H9 (cell line): ENCODE measurements at regions not wholly inside any gene's neighbourhood (a gene's known extent, or its start where the extent isn't known, plus 50 kb on each side); places are given as distances from the start of the nearest gene placed in this dataset.

Experiments
- DNase-seq: peaks from one replicate; pipeline ENCODE4 v3.0.0-alpha.2; 2017
- H2AFZ ChIP-seq: one replicate; pipeline ENCODE4 v1.6.1; 2013; ENCODE audit warnings: mild to moderate bottlenecking, low read length, control low read depth, moderate library complexity
- H2AK5ac ChIP-seq: 2 replicates; pipeline ENCODE4 v1.6.1; 2013; ENCODE audit warnings: low read length, control low read depth, mixed read lengths; ENCODE audit not compliant: insufficient read length
- H2BK120ac ChIP-seq: one replicate; pipeline ENCODE4 v1.6.1; 2013; ENCODE audit warnings: low read depth, mild to moderate bottlenecking, low read length, control low read depth, inconsistent platforms; ENCODE audit not compliant: poor library complexity, severe bottlenecking
- H2BK12ac ChIP-seq: 2 replicates; pipeline ENCODE4 v1.6.1; 2013; ENCODE audit warnings: low read length, control low read depth, mixed read lengths, low read depth; ENCODE audit not compliant: insufficient read length
- H2BK15ac ChIP-seq: 2 replicates; pipeline ENCODE4 v1.6.1; 2013; ENCODE audit warnings: low read depth, low read length, control low read depth
- H2BK20ac ChIP-seq: one replicate; pipeline ENCODE4 v1.6.1; 2013; ENCODE audit warnings: low read depth, mild to moderate bottlenecking, low read length, control low read depth, inconsistent platforms; ENCODE audit not compliant: poor library complexity, severe bottlenecking
- H2BK5ac ChIP-seq: 2 replicates; pipeline ENCODE4 v1.6.1; 2013; ENCODE audit warnings: low read length, control low read depth, mixed read lengths; ENCODE audit not compliant: insufficient read length
- H3K14ac ChIP-seq: 2 replicates; pipeline ENCODE4 v1.6.1; 2013; ENCODE audit warnings: low read length, control low read depth; ENCODE audit not compliant: insufficient read depth
- H3K18ac ChIP-seq: 2 replicates; pipeline ENCODE4 v1.6.1; 2013; ENCODE audit warnings: low read depth, mild to moderate bottlenecking, mixed read lengths, low read length, control low read depth; ENCODE audit not compliant: insufficient read length
- H3K23ac ChIP-seq: 2 replicates; pipeline ENCODE4 v1.6.1; 2013; ENCODE audit warnings: low read length, control low read depth, mixed read lengths, low read depth; ENCODE audit not compliant: insufficient read length
- H3K23me2 ChIP-seq: 2 replicates; pipeline ENCODE4 v1.6.1; 2013; ENCODE audit warnings: low read depth, mild to moderate bottlenecking, mixed read lengths, low read length, control low read depth; ENCODE audit not compliant: insufficient read length, poor library complexity, severe bottlenecking
- H3K27ac ChIP-seq: 2 replicates; pipeline ENCODE4 v1.5.1; 2013; ENCODE audit warnings: low read length, control low read depth, mixed read lengths, low read depth; ENCODE audit not compliant: insufficient read length
- H3K27me3 ChIP-seq: 2 replicates; pipeline ENCODE4 v1.6.1; 2013; ENCODE audit warnings: low read length, control low read depth, inconsistent platforms; ENCODE audit not compliant: insufficient read depth
- H3K4ac ChIP-seq: 2 replicates; pipeline ENCODE4 v1.6.1; 2013; ENCODE audit warnings: low read depth, mild to moderate bottlenecking, control low read depth, inconsistent platforms, low read length, moderate library complexity
- H3K4me1 ChIP-seq: 2 replicates; pipeline ENCODE4 v1.6.1; 2013; ENCODE audit warnings: low read length, control low read depth, inconsistent platforms; ENCODE audit not compliant: insufficient read depth
- H3K4me2 ChIP-seq: 2 replicates; pipeline ENCODE4 v1.6.1; 2013; ENCODE audit warnings: low read length, control low read depth, mixed read lengths; ENCODE audit not compliant: insufficient read length, insufficient read depth
- H3K56ac ChIP-seq: 2 replicates; pipeline ENCODE4 v1.6.1; 2013; ENCODE audit warnings: low read depth, mild to moderate bottlenecking, mixed read lengths, low read length, control low read depth; ENCODE audit not compliant: insufficient read length
- H3K79me1 ChIP-seq: 2 replicates; pipeline ENCODE4 v1.6.1; 2013; ENCODE audit warnings: low read depth, mild to moderate bottlenecking, moderate library complexity, low read length, control low read depth, inconsistent platforms; ENCODE audit not compliant: insufficient read depth, poor library complexity, severe bottlenecking
- H3K79me2 ChIP-seq: 2 replicates; pipeline ENCODE4 v1.6.1; 2013; ENCODE audit warnings: low read length, control low read depth, inconsistent platforms; ENCODE audit not compliant: insufficient read depth
- H3K9ac ChIP-seq: 2 replicates; pipeline ENCODE4 v1.6.1; 2013; ENCODE audit warnings: low read length, control low read depth, mixed read lengths; ENCODE audit not compliant: insufficient read length; ENCODE audit errors: extremely low read depth
- H3K9me3 ChIP-seq: one replicate; pipeline ENCODE4 v1.6.1; 2013; ENCODE audit warnings: low read depth, low read length, inconsistent platforms; ENCODE audit not compliant: control insufficient read depth
- H3T11ph ChIP-seq: one replicate; pipeline ENCODE4 v1.6.1; 2013; ENCODE audit warnings: mild to moderate bottlenecking, low read length, control low read depth, inconsistent platforms
- H4K20me1 ChIP-seq: one replicate; pipeline ENCODE4 v1.6.1; 2013; ENCODE audit not compliant: control insufficient read depth, insufficient read length, insufficient read depth
- H4K5ac ChIP-seq: 2 replicates; pipeline ENCODE4 v1.6.1; 2013; ENCODE audit warnings: low read depth, mild to moderate bottlenecking, mixed read lengths, low read length, control low read depth; ENCODE audit not compliant: insufficient read length
- H4K8ac ChIP-seq: replicated peaks from 2 replicates; pipeline ENCODE4 v1.6.1; 2013; ENCODE audit warnings: low read length, control low read depth, mixed read lengths, low read depth; ENCODE audit not compliant: insufficient read length
- H4K91ac ChIP-seq: 2 replicates; pipeline ENCODE4 v1.6.1; 2013; ENCODE audit warnings: low read depth, mild to moderate bottlenecking, moderate library complexity, mixed read lengths, low read length, control low read depth; ENCODE audit not compliant: insufficient read length
- H3K27ac Mint-ChIP-seq, 3 experiments: 2 replicates in 2 of 3; 3 replicates in 1 of 3; pipeline ENCODE4 v1.8.0; 2020 to 2021; ENCODE audit warnings: mixed read lengths in 3 of 3, mild to moderate bottlenecking in 1 of 3, moderate library complexity in 1 of 3
- H3K27me3 Mint-ChIP-seq: 2 replicates; pipeline ENCODE4 v1.8.0; 2021; ENCODE audit warnings: low read depth, mild to moderate bottlenecking, moderate library complexity, mixed read lengths
- H3K36me3 Mint-ChIP-seq, 3 experiments: 2 replicates in 2 of 3; 3 replicates in 1 of 3; pipeline ENCODE4 v1.8.0; 2020 to 2021; ENCODE audit warnings: low read depth in 3 of 3, mixed read lengths in 3 of 3; ENCODE audit not compliant: insufficient read depth in 1 of 3
- H3K4me1 Mint-ChIP-seq, 2 experiments: 2 replicates each; pipeline ENCODE4 v1.8.0; 2020; ENCODE audit warnings: mixed read lengths in 2 of 2
- H3K4me3 Mint-ChIP-seq, 2 experiments: 2 replicates in 1 of 2; 3 replicates in 1 of 2; pipeline ENCODE4 v1.8.0; 2020 to 2021; ENCODE audit warnings: mild to moderate bottlenecking in 2 of 2, mixed read lengths in 2 of 2, moderate library complexity in 1 of 2
- H3K9me3 Mint-ChIP-seq, 2 experiments: 2 replicates in 1 of 2; 3 replicates in 1 of 2; pipeline ENCODE4 v1.8.0; 2020; ENCODE audit warnings: mild to moderate bottlenecking in 2 of 2, mixed read lengths in 2 of 2, moderate library complexity in 1 of 2
- CTCF ChIP-seq: fragments of 200-600 bp; sonication (generic); conservative IDR thresholded peaks from 3 replicates; pipeline ENCODE4 v1.8.0; 2021; ENCODE audit warnings: antibody characterized with exemption, mild to moderate bottlenecking
- WGBS: extraction: QIAGEN DNeasy Blood & Tissue Kit; methylation state at CpG from one replicate; pipeline ENCODE4 v1.1.7; 2013; ENCODE audit warnings: missing lambda C conversion rate, low lambda C conversion rate, mixed read lengths; ENCODE audit not compliant: insufficient read length; ENCODE audit errors: extremely low coverage; 5-methylcytosine and 5-hydroxymethylcytosine counted together

- Histone ChIP-seq H2AK5ac (no peak overlapping the region), H4K5ac (no peak overlapping the region), H2BK5ac (no peak overlapping the region), H2BK15ac (no peak overlapping the region), H2BK20ac (no peak overlapping the region), H3K9me3 (no peaks in the 10 kb centered on the region), H3K9ac (no peak overlapping the region), H3K56ac (no peak overlapping the region), H2BK12ac (no peak overlapping the region), H2BK120ac (no peak overlapping the region), H4K8ac (no peak overlapping the region), H3K23ac (no peak overlapping the region), H3K27ac (no peak overlapping the region), H4K91ac (no peak overlapping the region), H3K23me2 (no peaks in the 10 kb centered on the region), H3K79me1 (no peaks in the 10 kb centered on the region), H4K20me1 (no peaks in the 10 kb centered on the region), H3K27me3 (no peaks in the 10 kb centered on the region), H3K14ac (no peak overlapping the region), H3K4ac (no peak overlapping the region), H2AFZ (no peak overlapping the region), H3K79me2 (no peaks in the 10 kb centered on the region), H3T11ph (no peak overlapping the region), H3K4me1 (no peaks in the 10 kb centered on the region; the same call in none of the 2 replicates), H3K4me2 (no peak overlapping the region), H3K18ac (no peak overlapping the region)
- no peak for TF ChIP-seq CTCF
- H3K36me3 Mint-ChIP-seq, result no peaks in the 10 kb centered on the region
- no peak for DNase-seq
- 100% methylated on average over 1 of the region's 3 CpGs for WGBS
- H3K4me3 Mint-ChIP-seq, result no peak overlapping the region
- H3K27ac Mint-ChIP-seq, result no peak overlapping the region
- H3K4me1 Mint-ChIP-seq, result peaks cover 9 to 10% of the 10 kb centered on the region in 2 experiments
- no peaks in the 10 kb centered on the region for H3K9me3 Mint-ChIP-seq
- no peaks in the 10 kb centered on the region for H3K27me3 Mint-ChIP-seq
Measured at GRCh38 chr7:115618676-115619075, 411.9 kb downstream of the TFEC start.
